ENCODE measurements at regions not wholly inside any gene's neighbourhood (a gene's known extent, or its start where the extent isn't known, plus 50 kb on each side); places are given as distances from the start of the nearest gene placed in this dataset.

GRCh38 chr1:186536273-186536890 is 75.5 kb upstream of the PDC start:
- TF ChIP-seq JUND (IDR thresholded peaks at IDR 0.05; ENCODE audit: low read depth), result no peak
- in situ Hi-C loops (cut with HindIII; ENCODE audit: low pct_unique_long_range_greater_than_20kb, low sequenced_read_pairs), result no loop called here
- DNase-seq (ENCODE audit: low read depth in 1 of 2, low spot score in 1 of 2), result no peak

- no peak for TF ChIP-seq JUND (IDR thresholded peaks at IDR 0.05; ENCODE audit: low read depth)
- DNase-seq (ENCODE audit: low read depth in 1 of 2, low spot score in 1 of 2), result no peak
- in situ Hi-C loops (cut with HindIII; ENCODE audit: low pct_unique_long_range_greater_than_20kb, low sequenced_read_pairs), result no loop called here
Observed at GRCh38 chr1:186535388-186536133, 74.6 kb upstream of the PDC start.

- TF ChIP-seq JUND (IDR thresholded peaks at IDR 0.05; ENCODE audit: low read depth), result no peak
- no peak for DNase-seq (ENCODE audit: low read depth in 1 of 2, low spot score in 1 of 2)
- in situ Hi-C loops (cut with HindIII; ENCODE audit: low pct_unique_long_range_greater_than_20kb, low sequenced_read_pairs), result no loop called here
Observed at GRCh38 chr1:186534401-186534800, 73.5 kb upstream of the PDC start.

GRCh38 chr1:186532466-186532865 is 71.6 kb upstream of the PDC start:
- no peak for TF ChIP-seq JUND (IDR thresholded peaks at IDR 0.05; ENCODE audit: low read depth)
- no peak for DNase-seq (ENCODE audit: low read depth in 1 of 2, low spot score in 1 of 2)
- in situ Hi-C loops (cut with HindIII; ENCODE audit: low pct_unique_long_range_greater_than_20kb, low sequenced_read_pairs), result no loop called here

- no peak for TF ChIP-seq JUND (IDR thresholded peaks at IDR 0.05; ENCODE audit: low read depth)
- in situ Hi-C loops (cut with HindIII; ENCODE audit: low pct_unique_long_range_greater_than_20kb, low sequenced_read_pairs), result no loop called here
- no peak for DNase-seq (ENCODE audit: low read depth in 1 of 2, low spot score in 1 of 2)
Observed at GRCh38 chr1:186531561-186532165, 70.7 kb upstream of the PDC start.

- no peak for TF ChIP-seq JUND (IDR thresholded peaks at IDR 0.05; ENCODE audit: low read depth)
- in situ Hi-C loops (cut with HindIII; ENCODE audit: low pct_unique_long_range_greater_than_20kb, low sequenced_read_pairs), result no loop called here
- no peak for DNase-seq (ENCODE audit: low read depth in 1 of 2, low spot score in 1 of 2)
Observed at GRCh38 chr1:186530109-186530508, 69.2 kb upstream of the PDC start.

GRCh38 chr1:186519982-186520381 is 59.1 kb upstream of the PDC start:
- DNase-seq (ENCODE audit: low read depth in 1 of 2, low spot score in 1 of 2), result no peak
- no peak for TF ChIP-seq JUND (IDR thresholded peaks at IDR 0.05; ENCODE audit: low read depth)
- in situ Hi-C loops (cut with HindIII; ENCODE audit: low pct_unique_long_range_greater_than_20kb, low sequenced_read_pairs), result no loop called here

- no peak for DNase-seq (ENCODE audit: low read depth in 1 of 2, low spot score in 1 of 2)
- in situ Hi-C loops (cut with HindIII; ENCODE audit: low pct_unique_long_range_greater_than_20kb, low sequenced_read_pairs), result no loop called here
- TF ChIP-seq JUND (IDR thresholded peaks at IDR 0.05; ENCODE audit: low read depth), result no peak
Observed at GRCh38 chr1:186518822-186519381, 58.0 kb upstream of the PDC start.

- DNase-seq (ENCODE audit: low read depth in 1 of 2, low spot score in 1 of 2), result no peak
- in situ Hi-C loops (cut with HindIII; ENCODE audit: low pct_unique_long_range_greater_than_20kb, low sequenced_read_pairs), result no loop called here
- TF ChIP-seq JUND (IDR thresholded peaks at IDR 0.05; ENCODE audit: low read depth), result no peak
Observed at GRCh38 chr1:186518395-186518794, 57.5 kb upstream of the PDC start.

GRCh38 chr1:186514367-186514766 is 53.5 kb upstream of the PDC start:
- DNase-seq (ENCODE audit: low read depth in 1 of 2, low spot score in 1 of 2), result no peak
- TF ChIP-seq JUND (IDR thresholded peaks at IDR 0.05; ENCODE audit: low read depth), result no peak
- in situ Hi-C loops (cut with HindIII; ENCODE audit: low pct_unique_long_range_greater_than_20kb, low sequenced_read_pairs), result no loop called here

- no peak for DNase-seq (ENCODE audit: low read depth in 1 of 2, low spot score in 1 of 2)
- no peak for TF ChIP-seq JUND (IDR thresholded peaks at IDR 0.05; ENCODE audit: low read depth)
- in situ Hi-C loops (cut with HindIII; ENCODE audit: low pct_unique_long_range_greater_than_20kb, low sequenced_read_pairs), result no loop called here
Observed at GRCh38 chr1:186513526-186513925, 52.6 kb upstream of the PDC start.

GRCh38 chr1:186512698-186513457 is 52.0 kb upstream of the PDC start:
- DNase-seq (ENCODE audit: low read depth in 1 of 2, low spot score in 1 of 2), result no peak
- TF ChIP-seq JUND (IDR thresholded peaks at IDR 0.05; ENCODE audit: low read depth), result no peak
- in situ Hi-C loops (cut with HindIII; ENCODE audit: low pct_unique_long_range_greater_than_20kb, low sequenced_read_pairs), result no loop called here

Measured in T47D (cell line).